ENCODE measurements at regions not wholly inside any gene's neighbourhood (a gene's known extent, or its start where the extent isn't known, plus 50 kb on each side); places are given as distances from the start of the nearest gene placed in this dataset.

DNA sequence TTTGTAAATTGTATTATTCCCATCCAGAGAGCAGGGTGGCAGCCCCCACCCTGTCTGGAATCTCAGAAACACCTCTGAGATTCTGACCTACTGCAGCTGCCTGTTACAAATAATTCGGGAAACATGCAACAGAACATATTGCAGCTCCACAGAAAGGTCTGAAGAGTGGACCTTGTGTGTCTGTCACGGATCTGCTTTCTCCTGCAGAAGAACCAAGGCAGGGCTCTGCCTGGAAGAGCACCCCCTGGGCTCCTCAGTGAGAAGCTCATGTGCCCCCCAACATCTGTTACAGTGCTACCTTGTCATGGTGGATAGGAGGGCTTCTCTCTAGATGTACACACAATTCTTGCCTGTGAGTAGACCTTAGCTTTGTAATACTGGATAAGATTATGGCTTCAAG lies 286.6 kb upstream of the GATB start:
- ChIA-PET POLR2A (no interaction called here), CTCF (interaction anchor here (0.5 to 1.1 kb wide), 2 partner anchors 10 to 930 kb away, joined by 3 read pairs; no protein-coding TSS in a partner anchor)
- H3K9me3 ChIP-seq (ENCODE audit: control insufficient read depth, insufficient read depth, low read depth, low read length) = no peaks in the 10 kb centered on the region
- no peak overlapping the region for H3K4me3 ChIP-seq (ENCODE audit: low read depth, low read length)
- no peaks in the 10 kb centered on the region for H3K36me3 ChIP-seq (ENCODE audit: control insufficient read depth in 2 of 2, insufficient read depth in 1 of 2, low read length in 2 of 2)
- no peak overlapping the region for H3K27ac ChIP-seq (ENCODE audit: extremely low read depth, low read depth, low read length)
- TF ChIP-seq KLF10 (tag by site-specific recombination; IDR thresholded peaks at IDR 0.05) = no peak
- TF ChIP-seq KLF16 (tag by site-specific recombination; IDR thresholded peaks at IDR 0.05) = no peak
- TF ChIP-seq, protein P1, sequence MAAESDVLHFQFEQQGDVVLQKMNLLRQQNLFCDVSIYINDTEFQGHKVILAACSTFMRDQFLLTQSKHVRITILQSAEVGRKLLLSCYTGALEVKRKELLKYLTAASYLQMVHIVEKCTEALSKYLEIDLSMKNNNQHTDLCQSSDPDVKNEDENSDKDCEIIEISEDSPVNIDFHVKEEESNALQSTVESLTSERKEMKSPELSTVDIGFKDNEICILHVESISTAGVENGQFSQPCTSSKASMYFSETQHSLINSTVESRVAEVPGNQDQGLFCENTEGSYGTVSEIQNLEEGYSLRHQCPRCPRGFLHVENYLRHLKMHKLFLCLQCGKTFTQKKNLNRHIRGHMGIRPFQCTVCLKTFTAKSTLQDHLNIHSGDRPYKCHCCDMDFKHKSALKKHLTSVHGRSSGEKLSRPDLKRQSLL (tag by site-specific recombination; IDR thresholded peaks at IDR 0.05) = no peak
- TF ChIP-seq YY2 (tag by site-specific recombination; IDR thresholded peaks at IDR 0.05) = no peak
- no peak for TF ChIP-seq ZNF169 (tag by site-specific recombination; IDR thresholded peaks at IDR 0.05)
- TF ChIP-seq ZNF529 (tag by site-specific recombination; IDR thresholded peaks at IDR 0.05; ENCODE audit: insufficient replicate concordance) = no peak
- TF ChIP-seq ZNF747 (tag by site-specific recombination; IDR thresholded peaks at IDR 0.05) = no peak
- TF ChIP-seq, protein P2, sequence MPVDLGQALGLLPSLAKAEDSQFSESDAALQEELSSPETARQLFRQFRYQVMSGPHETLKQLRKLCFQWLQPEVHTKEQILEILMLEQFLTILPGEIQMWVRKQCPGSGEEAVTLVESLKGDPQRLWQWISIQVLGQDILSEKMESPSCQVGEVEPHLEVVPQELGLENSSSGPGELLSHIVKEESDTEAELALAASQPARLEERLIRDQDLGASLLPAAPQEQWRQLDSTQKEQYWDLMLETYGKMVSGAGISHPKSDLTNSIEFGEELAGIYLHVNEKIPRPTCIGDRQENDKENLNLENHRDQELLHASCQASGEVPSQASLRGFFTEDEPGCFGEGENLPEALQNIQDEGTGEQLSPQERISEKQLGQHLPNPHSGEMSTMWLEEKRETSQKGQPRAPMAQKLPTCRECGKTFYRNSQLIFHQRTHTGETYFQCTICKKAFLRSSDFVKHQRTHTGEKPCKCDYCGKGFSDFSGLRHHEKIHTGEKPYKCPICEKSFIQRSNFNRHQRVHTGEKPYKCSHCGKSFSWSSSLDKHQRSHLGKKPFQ (tag by site-specific recombination; IDR thresholded peaks at IDR 0.05) = no peak
- TF ChIP-seq, protein P3, sequence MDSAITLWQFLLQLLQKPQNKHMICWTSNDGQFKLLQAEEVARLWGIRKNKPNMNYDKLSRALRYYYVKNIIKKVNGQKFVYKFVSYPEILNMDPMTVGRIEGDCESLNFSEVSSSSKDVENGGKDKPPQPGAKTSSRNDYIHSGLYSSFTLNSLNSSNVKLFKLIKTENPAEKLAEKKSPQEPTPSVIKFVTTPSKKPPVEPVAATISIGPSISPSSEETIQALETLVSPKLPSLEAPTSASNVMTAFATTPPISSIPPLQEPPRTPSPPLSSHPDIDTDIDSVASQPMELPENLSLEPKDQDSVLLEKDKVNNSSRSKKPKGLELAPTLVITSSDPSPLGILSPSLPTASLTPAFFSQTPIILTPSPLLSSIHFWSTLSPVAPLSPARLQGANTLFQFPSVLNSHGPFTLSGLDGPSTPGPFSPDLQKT (IDR thresholded peaks at IDR 0.05; ENCODE audit: borderline replicate concordance, low read depth, low read length) = no peak
- no peak for TF ChIP-seq ZFHX2 (tag by site-specific recombination; conservative IDR thresholded peaks at IDR 0.05)
- no peak for TF ChIP-seq GLI4 (tag by site-specific recombination; IDR thresholded peaks at IDR 0.05)
- TF ChIP-seq SALL2 (tag by site-specific recombination; IDR thresholded peaks at IDR 0.05; ENCODE audit: borderline replicate concordance) = no peak
- no peak for TF ChIP-seq ZNF76 (tag by site-specific recombination; IDR thresholded peaks at IDR 0.05; ENCODE audit: borderline replicate concordance, low read depth)
- TF ChIP-seq, protein P4, sequence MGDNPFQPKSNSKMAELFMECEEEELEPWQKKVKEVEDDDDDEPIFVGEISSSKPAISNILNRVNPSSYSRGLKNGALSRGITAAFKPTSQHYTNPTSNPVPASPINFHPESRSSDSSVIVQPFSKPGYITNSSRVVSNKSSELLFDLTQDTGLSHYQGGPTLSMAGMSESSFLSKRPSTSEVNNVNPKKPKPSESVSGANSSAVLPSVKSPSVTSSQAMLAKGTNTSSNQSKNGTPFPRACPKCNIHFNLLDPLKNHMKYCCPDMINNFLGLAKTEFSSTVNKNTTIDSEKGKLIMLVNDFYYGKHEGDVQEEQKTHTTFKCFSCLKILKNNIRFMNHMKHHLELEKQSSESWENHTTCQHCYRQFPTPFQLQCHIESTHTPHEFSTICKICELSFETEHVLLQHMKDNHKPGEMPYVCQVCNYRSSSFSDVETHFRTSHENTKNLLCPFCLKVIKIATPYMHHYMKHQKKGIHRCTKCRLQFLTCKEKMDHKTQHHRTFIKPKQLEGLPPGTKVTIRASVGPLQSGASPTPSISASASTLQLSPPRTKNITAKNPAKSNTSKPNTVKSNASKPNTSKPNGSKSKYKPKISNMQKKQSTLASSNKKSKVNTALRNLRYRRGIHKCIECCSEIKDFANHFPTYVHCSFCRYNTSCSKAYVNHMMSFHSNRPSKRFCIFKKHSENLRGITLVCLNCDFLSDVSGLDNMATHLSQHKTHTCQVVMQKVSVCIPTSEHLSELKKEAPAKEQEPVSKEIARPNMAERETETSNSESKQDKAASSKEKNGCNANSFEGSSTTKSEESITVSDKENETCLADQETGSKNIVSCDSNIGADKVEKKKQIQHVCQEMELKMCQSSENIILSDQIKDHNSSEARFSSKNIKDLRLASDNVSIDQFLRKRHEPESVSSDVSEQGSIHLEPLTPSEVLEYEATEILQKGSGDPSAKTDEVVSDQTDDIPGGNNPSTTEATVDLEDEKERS (tag by site-specific recombination; IDR thresholded peaks at IDR 0.05) = no peak
- H3K4me1 ChIP-seq (ENCODE audit: control insufficient read depth, insufficient read depth, low read length) = no peaks in the 10 kb centered on the region

DNA sequence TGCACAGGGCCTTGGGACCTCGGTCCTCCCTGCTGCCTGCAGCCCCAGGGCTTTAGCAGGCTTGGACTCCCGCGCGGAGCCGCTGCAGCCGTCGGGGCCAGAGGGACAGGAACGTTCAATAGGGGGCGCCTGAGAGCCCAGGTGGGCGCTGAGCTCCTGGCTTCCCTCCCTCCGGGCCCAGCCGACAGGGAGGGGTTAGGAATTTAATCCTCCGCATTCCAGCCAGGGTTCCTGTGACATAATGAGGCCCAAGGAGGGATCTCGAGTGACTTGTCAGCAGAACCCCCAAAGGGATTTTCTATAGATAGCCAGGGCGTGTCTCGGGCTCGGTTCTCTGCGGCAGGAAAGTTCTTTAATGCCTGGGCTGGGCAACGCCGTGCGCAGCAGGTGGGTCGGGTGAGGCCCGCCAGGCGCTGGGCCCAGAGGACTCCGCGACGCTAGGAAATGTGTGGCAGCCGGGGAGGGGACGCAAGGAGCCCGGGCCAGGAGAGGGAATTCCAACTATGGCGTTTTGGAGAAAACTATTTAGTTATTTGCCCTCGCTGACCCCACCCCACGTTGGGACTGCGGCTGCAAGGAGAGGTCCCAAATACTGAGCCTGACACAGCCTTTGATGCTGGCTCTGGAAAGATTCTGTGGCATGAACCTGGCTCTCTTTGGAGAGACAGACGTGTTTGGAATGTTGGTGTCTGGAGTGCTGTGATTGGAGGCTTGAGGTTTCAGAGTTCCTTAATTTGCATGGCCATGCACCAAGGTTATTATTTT lies 285.2 kb upstream of the GATB start:
- Histone ChIP-seq H3K27ac (ENCODE audit: extremely low read depth, low read depth, low read length) (no peak overlapping the region), H3K36me3 (ENCODE audit: control insufficient read depth in 2 of 2, insufficient read depth in 1 of 2, low read length in 2 of 2) (no peaks in the 10 kb centered on the region), H3K4me1 (ENCODE audit: control insufficient read depth, insufficient read depth, low read length) (no peaks in the 10 kb centered on the region), H3K9me3 (ENCODE audit: control insufficient read depth, insufficient read depth, low read depth, low read length) (no peaks in the 10 kb centered on the region), H3K4me3 (ENCODE audit: low read depth, low read length) (peak overlapping the region; percentile 17)
- CTCF ChIA-PET = interaction anchor here (0.5 to 2.3 kb wide), 15 partner anchors 12 to 626 kb away, joined by 3 to 8 read pairs (median 3); no protein-coding TSS in a partner anchor
- POLR2A ChIA-PET = interaction anchor here (1.0 kb wide), 1 partner anchor 51 kb away, joined by 3 read pairs; no protein-coding TSS in a partner anchor
- TF ChIP-seq ZNF473 (tag by site-specific recombination; IDR thresholded peaks at IDR 0.05) (no peak), ZNF610 (tag by site-specific recombination; IDR thresholded peaks at IDR 0.05; ENCODE audit: borderline replicate concordance) (no peak), ZNF624 (tag by site-specific recombination; IDR thresholded peaks at IDR 0.05) (no peak), ZNF366 (tag by site-specific recombination; conservative IDR thresholded peaks at IDR 0.05) (peak; percentile 63; the same call in 1 of the 2 replicates), SCRT2 (tag by site-specific recombination; IDR thresholded peaks at IDR 0.05) (peak; percentile 95), ZNF830 (tag by site-specific recombination; IDR thresholded peaks at IDR 0.05; ENCODE audit: low read depth) (no peak)
- TF ChIP-seq, protein P5, sequence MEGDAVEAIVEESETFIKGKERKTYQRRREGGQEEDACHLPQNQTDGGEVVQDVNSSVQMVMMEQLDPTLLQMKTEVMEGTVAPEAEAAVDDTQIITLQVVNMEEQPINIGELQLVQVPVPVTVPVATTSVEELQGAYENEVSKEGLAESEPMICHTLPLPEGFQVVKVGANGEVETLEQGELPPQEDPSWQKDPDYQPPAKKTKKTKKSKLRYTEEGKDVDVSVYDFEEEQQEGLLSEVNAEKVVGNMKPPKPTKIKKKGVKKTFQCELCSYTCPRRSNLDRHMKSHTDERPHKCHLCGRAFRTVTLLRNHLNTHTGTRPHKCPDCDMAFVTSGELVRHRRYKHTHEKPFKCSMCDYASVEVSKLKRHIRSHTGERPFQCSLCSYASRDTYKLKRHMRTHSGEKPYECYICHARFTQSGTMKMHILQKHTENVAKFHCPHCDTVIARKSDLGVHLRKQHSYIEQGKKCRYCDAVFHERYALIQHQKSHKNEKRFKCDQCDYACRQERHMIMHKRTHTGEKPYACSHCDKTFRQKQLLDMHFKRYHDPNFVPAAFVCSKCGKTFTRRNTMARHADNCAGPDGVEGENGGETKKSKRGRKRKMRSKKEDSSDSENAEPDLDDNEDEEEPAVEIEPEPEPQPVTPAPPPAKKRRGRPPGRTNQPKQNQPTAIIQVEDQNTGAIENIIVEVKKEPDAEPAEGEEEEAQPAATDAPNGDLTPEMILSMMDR (tag by site-specific recombination; IDR thresholded peaks at IDR 0.05) = peak; percentile 51; the same call in 1 of the 2 replicates
